ENCODE measurements at regions not wholly inside any gene's neighbourhood (a gene's known extent, or its start where the extent isn't known, plus 50 kb on each side); places are given as distances from the start of the nearest gene placed in this dataset.

GRCh38 chr10:113219446-113219845 is 269.4 kb downstream of the TCF7L2 start:
- WGBS, 4 donors = 94 to 96% (median 95%) methylated on average over 7 of the region's 7 CpGs
- Histone ChIP-seq H3K27ac (no peak overlapping the region), H3K36me3 (replicated peaks in 1 of 2) (no peaks in the 10 kb centered on the region), H3K9me3 (replicated peaks in 1 of 3) (no peaks in the 10 kb centered on the region), H3K4me1 (replicated peaks in 1 of 2) (no peaks in the 10 kb centered on the region), H3K4me3 (no peak overlapping the region), H3K27me3 (no peaks in the 10 kb centered on the region)
- TF ChIP-seq POLR2A (IDR thresholded peaks at IDR 0.05) (no peak), CTCF (IDR thresholded peaks at IDR 0.05) (no peak)
- intact Hi-C loops (cut with DNase I) = no loop called here
- DNase-seq = no peak

- no peak for TF ChIP-seq CTCF (IDR thresholded peaks at IDR 0.05)
- TF ChIP-seq POLR2A (IDR thresholded peaks at IDR 0.05) = no peak
- peak in 1 of 7 donors; percentile 57 for DNase-seq
- Histone ChIP-seq H3K4me3 (no peak overlapping the region), H3K4me1 (replicated peaks in 1 of 2) (no peaks in the 10 kb centered on the region), H3K36me3 (replicated peaks in 1 of 2) (no peaks in the 10 kb centered on the region), H3K27ac (no peak overlapping the region), H3K27me3 (no peaks in the 10 kb centered on the region), H3K9me3 (replicated peaks in 1 of 3) (no peaks in the 10 kb centered on the region)
- intact Hi-C loops (cut with DNase I) = no loop called here
- 57 to 80% (median 58%) methylated on average over 6 of the region's 6 CpGs for WGBS, 4 donors
Observed at GRCh38 chr10:113221756-113222168, 271.7 kb downstream of the TCF7L2 start.

GRCh38 chr10:113222207-113222606 is 272.2 kb downstream of the TCF7L2 start:
- H3K4me3 ChIP-seq = no peak overlapping the region
- no peak for DNase-seq
- no peak overlapping the region for H3K27ac ChIP-seq
- no peaks in the 10 kb centered on the region for H3K27me3 ChIP-seq
- no peaks in the 10 kb centered on the region for H3K36me3 ChIP-seq (replicated peaks in 1 of 2)
- H3K9me3 ChIP-seq (replicated peaks in 1 of 3) = no peaks in the 10 kb centered on the region
- WGBS, 4 donors = 71 to 81% (median 76%) methylated on average over 12 of the region's 12 CpGs
- no peaks in the 10 kb centered on the region for H3K4me1 ChIP-seq (replicated peaks in 1 of 2)
- no peak for TF ChIP-seq CTCF (IDR thresholded peaks at IDR 0.05)
- no peak for TF ChIP-seq POLR2A (IDR thresholded peaks at IDR 0.05)
- intact Hi-C loops (cut with DNase I) = no loop called here

- H3K4me3 ChIP-seq = no peak overlapping the region
- intact Hi-C loops (cut with DNase I) = no loop called here
- H3K9me3 ChIP-seq (replicated peaks in 1 of 3) = no peaks in the 10 kb centered on the region
- 72 to 92% (median 83%) methylated on average over 2 of the region's 2 CpGs for WGBS, 4 donors
- TF ChIP-seq POLR2A (IDR thresholded peaks at IDR 0.05) (no peak), CTCF (IDR thresholded peaks at IDR 0.05) (no peak)
- no peak overlapping the region for H3K27ac ChIP-seq
- H3K27me3 ChIP-seq = no peaks in the 10 kb centered on the region
- H3K36me3 ChIP-seq (replicated peaks in 1 of 2) = no peaks in the 10 kb centered on the region
- DNase-seq = no peak
- no peaks in the 10 kb centered on the region for H3K4me1 ChIP-seq (replicated peaks in 1 of 2)
Observed at GRCh38 chr10:113225364-113225763, 275.3 kb downstream of the TCF7L2 start.
